Calu3 (cell line): ENCODE measurements at regions not wholly inside any gene's neighbourhood (a gene's known extent, or its start where the extent isn't known, plus 50 kb on each side); places are given as distances from the start of the nearest gene placed in this dataset.

Experiments
- BruUV-seq: library from RNA; stranded (reverse); fragments of 400-500 nt; replicated peaks from 2 replicates; lab custom pipeline; 2021; lab: Mats Ljungman, UMichigan
- CTCF ChIA-PET: fragments of 300-600 bp; sonication (Branson Sonifier 250); formaldehyde crosslinking; loops from one replicate; lab custom pipeline; 2022; ENCODE audit warnings: antibody characterized with exemption; lab: Charles Lee
- DNase-seq: peaks from one replicate; pipeline ENCODE4 v3.0.0; 2022
- H3K27ac Mint-ChIP-seq: one replicate; pipeline ENCODE4 v1.8.0; 2022; ENCODE audit warnings: mixed read lengths; ENCODE audit not compliant: unreplicated experiment
- H3K27me3 Mint-ChIP-seq: one replicate; pipeline ENCODE4 v1.8.0; 2022; ENCODE audit warnings: mixed read lengths; ENCODE audit not compliant: unreplicated experiment
- H3K36me3 Mint-ChIP-seq: one replicate; pipeline ENCODE4 v1.8.0; 2022; ENCODE audit warnings: mild to moderate bottlenecking, moderate library complexity, mixed read lengths; ENCODE audit not compliant: insufficient read depth, unreplicated experiment
- H3K4me1 Mint-ChIP-seq: one replicate; pipeline ENCODE4 v1.8.0; 2022; ENCODE audit warnings: mild to moderate bottlenecking, low read depth, mixed read lengths; ENCODE audit not compliant: unreplicated experiment
- H3K4me3 Mint-ChIP-seq: one replicate; pipeline ENCODE4 v1.8.0; 2022; ENCODE audit warnings: mild to moderate bottlenecking, low read depth, moderate library complexity, mixed read lengths; ENCODE audit not compliant: unreplicated experiment
- H3K9me3 Mint-ChIP-seq: one replicate; pipeline ENCODE4 v1.8.0; 2022; ENCODE audit warnings: low read depth, mixed read lengths; ENCODE audit not compliant: unreplicated experiment
- intact Hi-C: fragments of 100-400 bp; cut with micrococcal nuclease; formaldehyde crosslinking; loops from one replicate; pipeline ENCODE4 v1.10.0; 2022; ENCODE audit not compliant: unreplicated experiment
- TF ChIP-seq, protein P1 (sequence below): fragments of 200-600 bp; IDR thresholded peaks from one replicate; pipeline ENCODE4 v1.8.0; 2022; ENCODE audit warnings: antibody characterized with exemption; ENCODE audit not compliant: unreplicated experiment

DNA sequence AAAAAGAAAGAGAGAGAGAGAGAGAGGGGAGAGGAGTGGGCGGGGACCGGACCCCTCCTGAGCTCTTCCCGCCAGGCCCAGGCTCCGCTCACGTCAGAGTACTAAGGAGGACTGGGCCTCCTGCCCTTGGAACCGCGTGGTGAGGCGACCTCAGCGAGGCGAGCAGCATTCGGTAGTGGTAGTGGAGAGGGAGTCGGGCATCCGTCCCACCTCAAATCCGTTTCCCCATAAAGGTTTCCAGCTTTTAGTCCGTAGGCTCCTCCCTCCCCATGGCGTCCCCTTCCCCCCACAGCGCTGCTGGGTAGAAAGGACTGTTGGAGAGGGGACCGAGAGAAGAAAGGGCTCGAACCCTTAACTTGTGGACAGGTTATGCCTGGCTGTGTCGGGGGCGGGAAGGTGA lies 124.4 kb upstream of the BARHL2 start:
- TF ChIP-seq, protein P1, sequence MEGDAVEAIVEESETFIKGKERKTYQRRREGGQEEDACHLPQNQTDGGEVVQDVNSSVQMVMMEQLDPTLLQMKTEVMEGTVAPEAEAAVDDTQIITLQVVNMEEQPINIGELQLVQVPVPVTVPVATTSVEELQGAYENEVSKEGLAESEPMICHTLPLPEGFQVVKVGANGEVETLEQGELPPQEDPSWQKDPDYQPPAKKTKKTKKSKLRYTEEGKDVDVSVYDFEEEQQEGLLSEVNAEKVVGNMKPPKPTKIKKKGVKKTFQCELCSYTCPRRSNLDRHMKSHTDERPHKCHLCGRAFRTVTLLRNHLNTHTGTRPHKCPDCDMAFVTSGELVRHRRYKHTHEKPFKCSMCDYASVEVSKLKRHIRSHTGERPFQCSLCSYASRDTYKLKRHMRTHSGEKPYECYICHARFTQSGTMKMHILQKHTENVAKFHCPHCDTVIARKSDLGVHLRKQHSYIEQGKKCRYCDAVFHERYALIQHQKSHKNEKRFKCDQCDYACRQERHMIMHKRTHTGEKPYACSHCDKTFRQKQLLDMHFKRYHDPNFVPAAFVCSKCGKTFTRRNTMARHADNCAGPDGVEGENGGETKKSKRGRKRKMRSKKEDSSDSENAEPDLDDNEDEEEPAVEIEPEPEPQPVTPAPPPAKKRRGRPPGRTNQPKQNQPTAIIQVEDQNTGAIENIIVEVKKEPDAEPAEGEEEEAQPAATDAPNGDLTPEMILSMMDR: no peak
- Mint-ChIP-seq H3K36me3 (no peaks in the 10 kb centered on the region), H3K4me1 (no peaks in the 10 kb centered on the region), H3K27ac (no peak overlapping the region), H3K4me3 (no peak overlapping the region), H3K27me3 (peaks cover 60% of the 10 kb centered on the region), H3K9me3 (no peaks in the 10 kb centered on the region)
- CTCF ChIA-PET: interaction anchor here (0.7 kb wide), 1 partner anchor 1230 kb away, joined by 3 read pairs; no protein-coding TSS in a partner anchor
- no peak for DNase-seq
- BruUV-seq: no TSS peak
- intact Hi-C loops: no loop called here

DNA sequence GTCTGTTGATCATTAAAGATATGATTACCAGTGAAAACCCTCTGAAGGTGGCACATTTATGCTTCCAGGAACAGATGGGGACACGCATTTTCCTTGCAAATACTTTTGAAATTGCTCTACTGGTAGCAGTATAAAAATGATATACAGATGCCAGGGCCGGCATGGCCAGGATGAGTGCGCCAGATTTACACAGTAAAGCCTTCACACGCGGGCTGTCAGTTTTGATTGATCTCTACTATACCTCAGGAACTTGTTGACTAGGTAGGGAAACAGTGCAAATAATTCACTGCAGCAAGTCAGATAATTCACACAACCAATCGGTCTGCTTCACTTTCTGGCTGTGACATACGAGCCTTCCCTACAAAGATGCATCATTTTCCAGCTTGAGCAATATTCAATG lies 123.2 kb upstream of the BARHL2 start:
- CTCF ChIA-PET: no interaction called here
- Mint-ChIP-seq H3K27ac (no peak overlapping the region), H3K9me3 (no peaks in the 10 kb centered on the region), H3K36me3 (no peaks in the 10 kb centered on the region), H3K4me3 (no peak overlapping the region), H3K4me1 (no peaks in the 10 kb centered on the region), H3K27me3 (peaks cover 58% of the 10 kb centered on the region)
- BruUV-seq: no TSS peak
- DNase-seq: no peak
- intact Hi-C loops: no loop called here
- TF ChIP-seq, protein P1: no peak

DNA sequence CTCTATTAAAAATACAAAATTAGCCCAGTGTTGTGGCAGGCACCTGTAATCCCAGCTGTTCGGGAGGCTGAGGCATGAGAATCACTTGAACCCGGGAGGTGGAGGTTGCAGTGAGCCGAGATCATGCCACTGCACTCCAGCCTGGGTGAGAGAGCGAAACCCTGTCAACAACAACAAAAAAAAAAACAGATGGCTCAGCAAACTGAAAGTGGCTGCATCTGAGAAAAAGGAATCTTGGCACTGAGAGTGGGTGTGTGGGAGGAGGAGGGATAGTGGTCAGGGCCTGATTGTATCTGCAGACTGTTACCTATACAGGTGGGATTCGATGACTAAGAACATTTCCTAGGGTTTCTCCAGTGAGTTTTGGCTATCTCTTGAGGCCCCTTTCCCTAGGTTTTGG lies 122.2 kb upstream of the BARHL2 start:
- intact Hi-C loops: no loop called here
- Mint-ChIP-seq H3K36me3 (no peaks in the 10 kb centered on the region), H3K4me1 (no peaks in the 10 kb centered on the region), H3K9me3 (no peaks in the 10 kb centered on the region), H3K27me3 (peaks cover 55% of the 10 kb centered on the region), H3K27ac (no peak overlapping the region), H3K4me3 (no peak overlapping the region)
- TF ChIP-seq, protein P1: no peak
- no peak for DNase-seq
- CTCF ChIA-PET: no interaction called here
- no TSS peak for BruUV-seq

DNA sequence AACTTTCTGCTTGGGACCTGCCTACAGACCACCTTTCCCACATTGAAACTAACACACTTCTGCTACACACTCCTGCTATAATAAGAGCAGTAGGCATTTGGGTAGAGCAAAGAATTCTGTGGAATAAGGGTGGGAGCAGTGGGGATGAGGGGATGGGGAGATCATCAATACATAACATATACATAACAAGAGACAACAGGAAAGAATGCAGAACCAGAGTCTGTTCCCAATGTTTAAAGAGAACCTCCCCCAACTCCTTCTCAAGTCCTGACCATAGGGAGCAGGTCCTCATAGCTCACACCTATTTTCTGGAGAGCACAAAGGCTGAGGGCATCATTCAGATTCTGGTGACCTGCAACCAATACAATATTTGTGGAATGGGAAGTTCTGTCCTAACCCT lies 121.6 kb upstream of the BARHL2 start:
- TF ChIP-seq, protein P1: no peak
- no peak overlapping the region for H3K4me3 Mint-ChIP-seq
- BruUV-seq: no TSS peak
- no peaks in the 10 kb centered on the region for H3K9me3 Mint-ChIP-seq
- DNase-seq: no peak
- intact Hi-C loops: no loop called here
- no peak overlapping the region for H3K27ac Mint-ChIP-seq
- no peaks in the 10 kb centered on the region for H3K4me1 Mint-ChIP-seq
- H3K36me3 Mint-ChIP-seq: no peaks in the 10 kb centered on the region
- CTCF ChIA-PET: no interaction called here
- peaks cover 55% of the 10 kb centered on the region for H3K27me3 Mint-ChIP-seq
